ENCODE measurements at regions not wholly inside any gene's neighbourhood (a gene's known extent, or its start where the extent isn't known, plus 50 kb on each side); places are given as distances from the start of the nearest gene placed in this dataset.

- TF ChIP-seq CTCF (IDR thresholded peaks at IDR 0.05): no peak
- TF ChIP-seq POLR2A (IDR thresholded peaks at IDR 0.05): no peak
Observed at GRCh38 chr7:53993224-53993623, 549.0 kb upstream of the VSTM2A start.

Data from prostate gland (tissue), 2 donors.